ENCODE measurements at regions not wholly inside any gene's neighbourhood (a gene's known extent, or its start where the extent isn't known, plus 50 kb on each side); places are given as distances from the start of the nearest gene placed in this dataset.

GRCh38 chr6:102895683-102896082 lies 1502.2 kb downstream of the GRIK2 start:
- Histone ChIP-seq H3K9me3 (ENCODE audit: control insufficient read depth, low read depth, low read length) (no peaks in the 10 kb centered on the region), H3K4me1 (ENCODE audit: control insufficient read depth, insufficient read depth, low read length) (no peaks in the 10 kb centered on the region), H3K36me3 (ENCODE audit: control insufficient read depth, insufficient read depth, low read length) (no peaks in the 10 kb centered on the region), H3K4me3 (ENCODE audit: low read length) (no peak overlapping the region), H3K27ac (ENCODE audit: low read length) (no peak overlapping the region), H3K27me3 (ENCODE audit: control insufficient read depth, insufficient read depth, low read length) (no peaks in the 10 kb centered on the region)
- WGBS (ENCODE audit: insufficient coverage, low lambda C conversion rate), result 93% methylated on average over 3 of the region's 4 CpGs
- DNase-seq, result no peak

GRCh38 chr6:102885165-102885564 lies 1491.7 kb downstream of the GRIK2 start:
- H3K9me3 ChIP-seq (ENCODE audit: control insufficient read depth, low read depth, low read length), result no peaks in the 10 kb centered on the region
- no peak overlapping the region for H3K27ac ChIP-seq (ENCODE audit: low read length)
- H3K36me3 ChIP-seq (ENCODE audit: control insufficient read depth, insufficient read depth, low read length), result no peaks in the 10 kb centered on the region
- no peaks in the 10 kb centered on the region for H3K27me3 ChIP-seq (ENCODE audit: control insufficient read depth, insufficient read depth, low read length)
- no peak for DNase-seq
- WGBS (ENCODE audit: insufficient coverage, low lambda C conversion rate), result no CpG with 5 or more reads among the region's 2 CpGs
- no peaks in the 10 kb centered on the region for H3K4me1 ChIP-seq (ENCODE audit: control insufficient read depth, insufficient read depth, low read length)
- H3K4me3 ChIP-seq (ENCODE audit: low read length), result no peak overlapping the region

- no peak overlapping the region for H3K27ac ChIP-seq (ENCODE audit: low read length)
- no peaks in the 10 kb centered on the region for H3K9me3 ChIP-seq (ENCODE audit: control insufficient read depth, low read depth, low read length)
- H3K27me3 ChIP-seq (ENCODE audit: control insufficient read depth, insufficient read depth, low read length), result no peaks in the 10 kb centered on the region
- no peaks in the 10 kb centered on the region for H3K36me3 ChIP-seq (ENCODE audit: control insufficient read depth, insufficient read depth, low read length)
- peak; percentile 12 to 42 for DNase-seq
- 100% methylated on average over 1 of the region's 2 CpGs for WGBS (ENCODE audit: insufficient coverage, low lambda C conversion rate)
- H3K4me1 ChIP-seq (ENCODE audit: control insufficient read depth, insufficient read depth, low read length), result peaks cover 4% of the 10 kb centered on the region
- H3K4me3 ChIP-seq (ENCODE audit: low read length), result no peak overlapping the region
Observed at GRCh38 chr6:102853249-102853955, 1459.9 kb downstream of the GRIK2 start.

- Histone ChIP-seq H3K4me1 (ENCODE audit: control insufficient read depth, insufficient read depth, low read length) (peaks cover 4% of the 10 kb centered on the region), H3K9me3 (ENCODE audit: control insufficient read depth, low read depth, low read length) (no peaks in the 10 kb centered on the region), H3K4me3 (ENCODE audit: low read length) (no peak overlapping the region), H3K36me3 (ENCODE audit: control insufficient read depth, insufficient read depth, low read length) (no peaks in the 10 kb centered on the region), H3K27ac (ENCODE audit: low read length) (no peak overlapping the region), H3K27me3 (ENCODE audit: control insufficient read depth, insufficient read depth, low read length) (no peaks in the 10 kb centered on the region)
- no peak for DNase-seq
- no CpG with 5 or more reads among the region's 1 CpG for WGBS (ENCODE audit: insufficient coverage, low lambda C conversion rate)
Observed at GRCh38 chr6:102848796-102849195, 1455.3 kb downstream of the GRIK2 start.

GRCh38 chr6:102848210-102848609 lies 1454.7 kb downstream of the GRIK2 start:
- 92% methylated on average over 3 of the region's 3 CpGs for WGBS (ENCODE audit: insufficient coverage, low lambda C conversion rate)

GRCh38 chr6:102841060-102841459 lies 1447.6 kb downstream of the GRIK2 start:
- Histone ChIP-seq H3K27me3 (ENCODE audit: control insufficient read depth, insufficient read depth, low read length) (no peaks in the 10 kb centered on the region), H3K36me3 (ENCODE audit: control insufficient read depth, insufficient read depth, low read length) (no peaks in the 10 kb centered on the region), H3K27ac (ENCODE audit: low read length) (no peak overlapping the region), H3K9me3 (ENCODE audit: control insufficient read depth, low read depth, low read length) (no peaks in the 10 kb centered on the region), H3K4me1 (ENCODE audit: control insufficient read depth, insufficient read depth, low read length) (no peaks in the 10 kb centered on the region), H3K4me3 (ENCODE audit: low read length) (no peak overlapping the region)
- no peak for DNase-seq
- no CpG with 5 or more reads among the region's 2 CpGs for WGBS (ENCODE audit: insufficient coverage, low lambda C conversion rate)

More at GRCh38 chr6:102848210-102848609, 1454.7 kb downstream of the GRIK2 start:
- Histone ChIP-seq H3K4me3 (ENCODE audit: low read length) (no peak overlapping the region), H3K27ac (ENCODE audit: low read length) (no peak overlapping the region), H3K27me3 (ENCODE audit: control insufficient read depth, insufficient read depth, low read length) (no peaks in the 10 kb centered on the region), H3K36me3 (ENCODE audit: control insufficient read depth, insufficient read depth, low read length) (no peaks in the 10 kb centered on the region), H3K4me1 (ENCODE audit: control insufficient read depth, insufficient read depth, low read length) (peaks cover 4% of the 10 kb centered on the region), H3K9me3 (ENCODE audit: control insufficient read depth, low read depth, low read length) (no peaks in the 10 kb centered on the region)
- DNase-seq, result no peak

- no peaks in the 10 kb centered on the region for H3K27me3 ChIP-seq (ENCODE audit: control insufficient read depth, insufficient read depth, low read length)
- no peaks in the 10 kb centered on the region for H3K9me3 ChIP-seq (ENCODE audit: control insufficient read depth, low read depth, low read length)
- DNase-seq, result no peak
- no peak overlapping the region for H3K4me3 ChIP-seq (ENCODE audit: low read length)
- no peaks in the 10 kb centered on the region for H3K4me1 ChIP-seq (ENCODE audit: control insufficient read depth, insufficient read depth, low read length)
- 88% methylated on average over 1 of the region's 1 CpG for WGBS (ENCODE audit: insufficient coverage, low lambda C conversion rate)
- H3K27ac ChIP-seq (ENCODE audit: low read length), result no peak overlapping the region
- H3K36me3 ChIP-seq (ENCODE audit: control insufficient read depth, insufficient read depth, low read length), result no peaks in the 10 kb centered on the region
Observed at GRCh38 chr6:102832021-102832420, 1438.5 kb downstream of the GRIK2 start.

GRCh38 chr6:102820098-102820497 lies 1426.6 kb downstream of the GRIK2 start:
- no peaks in the 10 kb centered on the region for H3K27me3 ChIP-seq (ENCODE audit: control insufficient read depth, insufficient read depth, low read length)
- no CpG with 5 or more reads among the region's 2 CpGs for WGBS (ENCODE audit: insufficient coverage, low lambda C conversion rate)
- no peak overlapping the region for H3K27ac ChIP-seq (ENCODE audit: low read length)
- no peak overlapping the region for H3K4me3 ChIP-seq (ENCODE audit: low read length)
- H3K4me1 ChIP-seq (ENCODE audit: control insufficient read depth, insufficient read depth, low read length), result no peaks in the 10 kb centered on the region
- no peaks in the 10 kb centered on the region for H3K36me3 ChIP-seq (ENCODE audit: control insufficient read depth, insufficient read depth, low read length)
- DNase-seq, result no peak
- H3K9me3 ChIP-seq (ENCODE audit: control insufficient read depth, low read depth, low read length), result no peaks in the 10 kb centered on the region

- no peak for DNase-seq
- no peaks in the 10 kb centered on the region for H3K36me3 ChIP-seq (ENCODE audit: control insufficient read depth, insufficient read depth, low read length)
- WGBS (ENCODE audit: insufficient coverage, low lambda C conversion rate), result 50% methylated on average over 1 of the region's 4 CpGs
- no peak overlapping the region for H3K4me3 ChIP-seq (ENCODE audit: low read length)
- H3K27me3 ChIP-seq (ENCODE audit: control insufficient read depth, insufficient read depth, low read length), result no peaks in the 10 kb centered on the region
- no peaks in the 10 kb centered on the region for H3K9me3 ChIP-seq (ENCODE audit: control insufficient read depth, low read depth, low read length)
- no peaks in the 10 kb centered on the region for H3K4me1 ChIP-seq (ENCODE audit: control insufficient read depth, insufficient read depth, low read length)
- H3K27ac ChIP-seq (ENCODE audit: low read length), result no peak overlapping the region
Observed at GRCh38 chr6:102815207-102815606, 1421.7 kb downstream of the GRIK2 start.

GRCh38 chr6:102813489-102814275 lies 1420.2 kb downstream of the GRIK2 start:
- H3K36me3 ChIP-seq (ENCODE audit: control insufficient read depth, insufficient read depth, low read length), result no peaks in the 10 kb centered on the region
- no peaks in the 10 kb centered on the region for H3K9me3 ChIP-seq (ENCODE audit: control insufficient read depth, low read depth, low read length)
- DNase-seq, result no peak
- no peaks in the 10 kb centered on the region for H3K4me1 ChIP-seq (ENCODE audit: control insufficient read depth, insufficient read depth, low read length)
- 60% methylated on average over 2 of the region's 11 CpGs for WGBS (ENCODE audit: insufficient coverage, low lambda C conversion rate)
- H3K4me3 ChIP-seq (ENCODE audit: low read length), result no peak overlapping the region
- H3K27me3 ChIP-seq (ENCODE audit: control insufficient read depth, insufficient read depth, low read length), result no peaks in the 10 kb centered on the region
- no peak overlapping the region for H3K27ac ChIP-seq (ENCODE audit: low read length)

Data from large intestine (tissue), 3 donors.